Fibroblast of the conjunctiva (primary cell): ENCODE measurements at regions not wholly inside any gene's neighbourhood (a gene's known extent, or its start where the extent isn't known, plus 50 kb on each side); places are given as distances from the start of the nearest gene placed in this dataset.
A peak's percentile ranks its signal among the peaks of the same experiment; 100 is the strongest.
"Not testable (repeated sequence)": the region's sequence is repeated elsewhere in the genome, so short reads cannot be mapped to it uniquely, and the experiment has no call there.

Experiments
- DNase-seq: peaks from one replicate; pipeline ENCODE4 v3.0.0-alpha.2; 2010; ENCODE audit warnings: low read depth

DNA sequence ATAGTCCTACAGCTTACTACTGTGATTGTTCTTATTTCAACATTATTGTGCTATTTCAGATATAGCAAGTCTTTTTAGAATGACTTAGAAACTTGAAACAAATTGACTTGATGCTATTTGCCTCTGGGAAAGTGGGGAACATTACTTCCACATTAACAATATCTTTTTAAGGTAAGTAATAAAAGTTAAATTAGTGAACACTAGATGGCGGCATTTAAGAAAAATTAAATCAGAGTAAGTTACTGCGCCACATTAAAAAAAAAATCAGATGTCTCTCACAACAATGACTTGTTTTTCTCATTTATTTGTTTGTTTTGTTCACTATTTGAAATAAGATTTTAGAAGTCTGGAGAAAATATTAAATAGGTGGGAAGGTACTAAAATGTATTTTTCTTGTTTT, 1026.9 kb upstream of the SLIT2 start:
- peak; percentile 30 for DNase-seq

DNA sequence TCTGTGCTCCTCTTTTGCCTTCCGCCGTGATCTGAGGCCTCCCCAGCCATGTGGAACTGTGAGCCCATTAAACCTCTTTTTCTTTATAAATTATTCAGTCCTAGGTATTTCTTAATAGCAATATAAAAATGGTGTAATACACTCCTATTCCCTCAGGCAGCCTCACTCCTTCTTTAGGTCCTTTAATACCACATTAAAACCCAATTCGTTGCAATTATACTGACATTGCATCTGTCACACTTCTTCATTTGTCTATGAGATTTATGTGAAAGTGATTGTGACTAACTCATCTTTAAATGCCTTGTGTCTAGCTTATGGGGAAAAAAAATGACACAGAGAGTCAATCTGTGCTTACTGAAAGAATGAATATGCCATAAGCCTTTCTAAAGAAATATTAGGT, 1035.2 kb upstream of the SLIT2 start:
- no peak for DNase-seq

GRCh38 chr4:19214591-19215186, 1037.0 kb upstream of the SLIT2 start:
- DNase-seq: no peak

- DNase-seq: no peak
Observed at GRCh38 chr4:19213388-19213787, 1038.3 kb upstream of the SLIT2 start.

DNA sequence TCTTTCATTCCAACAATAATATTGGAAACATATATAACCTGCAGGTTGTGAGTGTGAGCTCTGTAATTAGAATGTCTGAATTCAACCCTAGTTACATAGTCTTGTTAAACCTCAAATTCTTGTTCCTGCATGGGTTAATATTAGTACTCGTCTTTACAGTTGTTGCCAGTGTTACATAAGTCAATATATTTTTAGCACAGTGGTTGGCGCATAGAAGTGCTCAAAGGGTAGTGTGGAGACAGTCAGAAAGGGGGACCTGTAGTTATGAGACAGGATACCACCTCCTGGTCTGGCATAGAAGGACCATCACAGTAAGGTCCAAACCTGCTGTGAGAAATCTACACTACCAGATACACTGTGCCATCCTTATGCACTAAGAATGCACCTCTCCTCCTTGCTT, 1045.9 kb upstream of the SLIT2 start:
- DNase-seq: no peak

DNA sequence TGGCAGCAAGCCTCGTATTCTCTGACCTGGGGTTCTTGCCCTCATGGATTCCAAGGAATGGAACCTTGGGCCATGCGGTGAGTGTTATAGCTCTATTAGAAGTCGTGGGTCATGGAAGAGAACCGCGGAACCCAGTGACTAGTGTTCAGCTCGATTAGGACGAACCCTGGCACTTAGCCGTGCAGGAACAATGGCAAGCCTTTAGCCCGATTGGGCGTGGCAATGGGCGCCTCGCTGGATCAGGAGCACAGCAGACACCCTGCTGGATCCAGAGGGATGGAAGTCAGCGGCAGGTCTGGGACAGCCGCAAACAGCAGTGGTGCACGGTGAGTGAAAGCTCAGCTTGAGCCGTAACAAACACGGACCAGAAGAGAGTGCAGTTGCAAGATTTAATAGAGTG, 1053.9 kb upstream of the SLIT2 start:
- DNase-seq: not testable (repeated sequence)

DNA sequence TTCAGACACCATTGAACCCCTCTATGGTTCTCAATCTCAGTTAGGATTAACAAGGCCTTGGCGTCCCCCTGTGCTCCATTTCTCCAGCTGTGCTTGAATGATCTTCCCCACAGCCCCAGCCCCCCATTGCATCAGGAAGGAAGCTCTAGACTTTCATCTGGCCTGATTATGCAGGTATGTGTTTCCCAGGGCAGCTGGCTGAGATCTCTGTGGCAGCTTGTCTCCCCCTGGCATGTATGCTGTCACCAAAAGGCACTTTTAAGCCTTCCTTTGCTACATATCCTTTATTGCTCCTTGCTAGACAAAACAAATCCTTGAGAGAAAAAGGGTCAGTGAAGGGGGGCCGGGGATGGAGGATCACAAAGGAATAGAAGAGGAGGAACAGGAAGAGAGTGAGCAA, 1056.0 kb upstream of the SLIT2 start:
- DNase-seq: no peak

DNA sequence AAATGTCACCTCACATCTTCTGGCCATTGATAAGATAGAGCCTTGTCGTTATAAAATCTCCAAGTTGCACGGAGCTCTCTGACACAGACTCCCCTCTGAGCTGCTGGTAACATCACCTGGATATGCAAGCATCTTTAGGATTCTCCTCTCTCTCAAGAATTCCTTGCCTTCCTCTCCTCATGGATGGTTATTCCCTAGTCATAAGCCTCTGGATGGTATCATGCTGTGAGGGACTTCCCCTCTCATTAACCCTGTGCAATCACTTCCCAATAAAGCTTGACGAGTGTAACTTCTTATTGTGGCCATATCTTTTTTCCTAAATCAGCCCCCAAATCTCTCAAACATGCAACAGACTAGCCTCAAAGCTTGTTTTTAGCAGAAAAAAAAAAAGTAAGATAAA, 1057.0 kb upstream of the SLIT2 start:
- DNase-seq: no peak

- DNase-seq: no peak
Observed at GRCh38 chr4:19193274-19193981, 1058.3 kb upstream of the SLIT2 start.

GRCh38 chr4:19191979-19192650, 1059.6 kb upstream of the SLIT2 start:
- no peak for DNase-seq

GRCh38 chr4:19187691-19188090, 1064.0 kb upstream of the SLIT2 start:
- DNase-seq: no peak

DNA sequence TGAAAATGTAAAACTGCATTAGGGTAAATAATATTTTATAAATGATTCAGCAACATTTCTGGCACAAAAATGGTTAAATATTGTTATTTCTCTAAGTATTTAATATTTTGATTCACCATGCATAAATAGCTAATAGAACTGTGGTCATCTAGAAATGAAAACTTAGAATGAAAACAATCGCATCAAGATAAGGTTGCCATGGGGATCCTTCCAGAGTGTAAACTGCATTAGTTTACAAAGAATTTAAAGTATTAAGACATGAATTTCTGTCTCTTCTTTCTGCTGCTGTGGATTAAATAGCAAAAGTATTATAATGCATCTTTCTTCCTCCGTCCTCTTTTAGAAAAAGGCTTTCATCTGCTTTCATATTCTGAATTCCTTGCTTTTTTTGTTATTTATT, 1064.6 kb upstream of the SLIT2 start:
- DNase-seq: no peak

DNA sequence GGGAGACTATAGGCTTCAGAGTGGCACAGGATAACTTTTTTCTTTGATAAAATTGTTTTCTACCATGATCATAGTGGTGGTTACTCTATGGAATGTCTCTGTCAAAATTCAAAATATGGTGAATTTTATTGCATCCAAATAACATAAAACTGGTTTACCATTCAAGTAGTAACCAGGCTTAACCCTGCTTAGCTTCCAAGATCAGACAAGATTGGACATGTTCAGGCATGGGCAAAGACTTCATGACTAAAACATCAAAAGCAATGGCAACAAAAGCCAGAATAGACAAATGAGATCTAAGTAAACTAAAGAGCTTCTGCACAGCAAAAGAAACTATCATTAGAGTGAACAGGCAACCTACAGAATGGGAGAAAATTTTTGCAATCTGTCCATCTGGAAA, 1070.1 kb upstream of the SLIT2 start:
- DNase-seq: not testable (repeated sequence)

GRCh38 chr4:19178835-19179234, 1072.9 kb upstream of the SLIT2 start:
- DNase-seq: no peak

DNA sequence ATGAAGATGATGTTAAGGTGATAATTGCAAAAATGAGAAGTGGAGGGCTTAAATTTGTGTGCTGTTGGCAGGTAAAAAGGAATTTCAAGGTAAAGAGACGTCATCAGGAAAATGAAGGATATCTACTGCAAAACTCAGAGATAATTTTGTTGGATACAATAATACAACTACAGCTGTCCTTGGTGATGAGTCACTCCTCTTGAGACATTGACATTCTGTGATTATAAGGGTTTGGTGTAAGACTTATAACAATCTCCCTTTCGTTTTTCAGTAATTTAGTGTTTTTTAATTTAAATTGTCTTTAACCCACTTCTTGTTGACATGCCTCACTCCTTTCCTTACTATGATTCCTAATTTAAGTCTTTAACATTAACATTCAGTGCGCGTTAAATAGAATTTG, 1074.1 kb upstream of the SLIT2 start:
- no peak for DNase-seq

DNA sequence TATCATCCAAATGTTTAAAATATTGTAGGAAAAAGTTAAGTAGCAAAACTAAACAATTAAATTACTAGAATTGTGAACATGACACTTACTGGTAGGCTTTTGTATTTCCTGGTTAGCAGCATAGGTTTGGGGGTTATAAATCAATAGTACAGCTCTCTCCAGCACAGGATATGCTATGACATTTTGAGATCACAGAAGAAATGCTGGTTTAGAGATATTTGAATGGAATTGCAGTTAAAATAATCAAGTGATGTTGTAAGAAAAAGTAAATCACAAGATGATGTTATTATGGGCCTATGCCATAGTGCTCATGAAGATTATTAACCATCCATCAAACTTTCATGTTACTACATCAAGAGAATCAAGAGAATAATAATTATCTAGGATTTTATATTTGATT, 1079.9 kb upstream of the SLIT2 start:
- no peak for DNase-seq

- DNase-seq: no peak
Observed at GRCh38 chr4:19167311-19167710, 1084.4 kb upstream of the SLIT2 start.

DNA sequence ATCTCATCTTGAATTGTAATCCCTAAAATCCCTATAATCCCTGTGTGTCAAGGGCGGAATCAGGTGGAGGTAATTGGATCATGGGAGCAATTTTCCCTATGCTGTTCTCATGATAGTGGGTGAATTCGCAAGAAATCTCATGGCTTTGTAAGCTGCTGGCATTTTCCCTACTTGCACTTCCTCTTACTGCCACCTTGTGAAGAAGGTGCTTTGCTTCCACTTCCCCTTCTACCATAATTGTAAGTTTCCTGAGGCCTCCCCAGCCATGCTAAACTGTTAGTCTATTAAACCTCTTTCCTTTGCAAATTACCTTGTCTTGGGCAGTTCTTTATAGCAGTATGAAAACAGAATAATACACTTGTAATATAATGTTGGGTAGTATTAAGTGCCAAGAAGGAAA, 1087.4 kb upstream of the SLIT2 start:
- no peak for DNase-seq

- DNase-seq: no peak
Observed at GRCh38 chr4:19159874-19160273, 1091.8 kb upstream of the SLIT2 start.

DNA sequence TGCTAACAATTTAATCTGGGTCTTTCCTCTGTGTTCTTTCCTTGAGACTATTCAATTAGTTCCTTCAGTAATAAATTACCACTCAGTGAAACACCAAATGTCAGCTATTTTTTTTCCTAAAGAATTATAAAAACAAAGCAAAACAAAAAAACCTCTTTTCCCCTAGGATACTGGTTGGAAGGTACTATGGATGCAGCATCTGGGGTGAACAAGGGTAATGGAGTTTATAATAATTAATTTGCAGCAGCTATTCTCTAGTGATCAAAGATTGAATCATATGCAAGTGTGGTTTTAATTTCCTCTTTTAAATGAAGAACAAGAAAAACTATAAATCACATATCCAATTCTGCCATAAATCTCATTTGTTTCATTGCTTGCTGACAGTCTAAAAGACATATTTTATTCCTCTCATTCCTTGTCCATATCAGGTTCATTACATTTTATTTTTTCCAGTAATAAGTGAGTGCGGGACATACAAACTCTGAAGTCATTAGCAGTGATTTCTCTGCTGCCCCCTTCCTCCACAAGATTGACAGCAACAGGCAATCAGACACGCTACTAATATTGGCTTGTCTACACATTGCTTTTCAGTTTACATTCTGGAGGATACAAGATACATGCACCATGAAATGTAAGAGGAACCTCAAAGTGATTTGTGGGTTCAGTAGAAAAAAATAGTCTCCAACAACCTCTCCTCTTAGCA, 1093.4 kb upstream of the SLIT2 start:
- no peak for DNase-seq

DNA sequence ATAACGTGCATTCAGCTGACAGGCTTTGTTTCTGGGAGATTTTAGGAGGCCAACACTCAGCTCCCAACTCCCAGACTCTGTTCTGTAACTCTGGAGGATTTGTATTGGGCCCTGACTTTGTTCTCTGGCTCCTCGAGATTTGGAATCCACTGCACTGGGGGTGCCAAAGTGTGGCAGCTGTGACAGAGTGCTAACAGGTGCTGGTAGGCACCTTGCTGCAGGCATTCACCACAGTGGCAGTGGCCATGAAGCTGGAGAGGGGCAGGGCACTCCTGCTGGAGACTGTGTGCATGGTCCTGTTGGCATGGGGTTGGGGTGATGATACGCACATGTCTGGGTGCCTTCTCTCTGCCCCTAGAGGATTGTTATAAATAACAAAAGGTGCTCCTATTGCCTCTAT, 1094.9 kb upstream of the SLIT2 start:
- no peak for DNase-seq

- no peak for DNase-seq
Observed at GRCh38 chr4:19155568-19155967, 1096.1 kb upstream of the SLIT2 start.

DNA sequence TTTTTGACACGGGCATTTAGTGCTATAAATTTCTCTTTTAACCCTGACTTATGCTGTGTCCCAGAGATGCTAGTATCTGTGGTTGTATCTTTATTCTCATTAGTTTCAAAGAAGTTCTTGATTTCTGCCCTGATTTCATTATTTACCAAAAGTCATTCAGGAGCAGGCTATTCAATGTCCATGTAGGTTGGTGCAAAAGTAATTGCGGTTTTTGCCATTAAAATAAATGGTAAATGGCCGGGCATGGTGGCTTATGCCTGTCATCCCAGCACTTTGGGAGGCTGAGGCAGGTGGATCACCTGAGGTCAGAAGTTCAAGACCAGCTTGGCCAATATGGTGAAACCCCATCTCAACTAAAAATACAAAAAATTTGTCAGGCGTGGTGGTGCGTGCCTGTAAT, 1097.4 kb upstream of the SLIT2 start:
- not testable (repeated sequence) for DNase-seq
